ENCODE measurements at regions not wholly inside any gene's neighbourhood (a gene's known extent, or its start where the extent isn't known, plus 50 kb on each side); places are given as distances from the start of the nearest gene placed in this dataset.

- no peaks in the 10 kb centered on the region for H3K9me3 Mint-ChIP-seq (ENCODE audit: unreplicated experiment)
- no peak for DNase-seq (ENCODE audit: low read depth)
- H3K9ac ChIP-seq (ENCODE audit: low read length) = no peak overlapping the region
- H3K9me3 ChIP-seq (ENCODE audit: insufficient read depth, low read depth, low read length) = no peaks in the 10 kb centered on the region
- no peaks in the 10 kb centered on the region for H3K79me2 ChIP-seq (ENCODE audit: insufficient read depth, low read length)
- H3K27ac Mint-ChIP-seq (ENCODE audit: unreplicated experiment) = no peak overlapping the region
- no peak overlapping the region for H3K4me3 ChIP-seq (ENCODE audit: insufficient read depth, low read depth, low read length)
- H3K4me1 ChIP-seq (ENCODE audit: insufficient read depth, low read length) = no peaks in the 10 kb centered on the region
- no peak overlapping the region for H3K27ac ChIP-seq (ENCODE audit: low read depth, low read length)
- H2AFZ ChIP-seq (ENCODE audit: low read depth, low read length) = no peak overlapping the region
- no peaks in the 10 kb centered on the region for H3K4me1 Mint-ChIP-seq (ENCODE audit: low read depth, unreplicated experiment)
- TF ChIP-seq EZH2 (IDR thresholded peaks at IDR 0.05; ENCODE audit: insufficient read depth, low read length) (no peak), CTCF (IDR thresholded peaks at IDR 0.05; ENCODE audit: insufficient read depth, low read depth, low read length) (no peak)
- peaks cover 15% of the 10 kb centered on the region for H3K27me3 ChIP-seq (ENCODE audit: insufficient read depth, low read length)
- no peak overlapping the region for H3K4me3 Mint-ChIP-seq (ENCODE audit: unreplicated experiment)
- no peak overlapping the region for H3K4me2 ChIP-seq (ENCODE audit: low read length)
- no peak for FAIRE-seq
- H4K20me1 ChIP-seq (ENCODE audit: insufficient read depth, low read length) = no peaks in the 10 kb centered on the region
- H3K36me3 ChIP-seq (ENCODE audit: insufficient read depth, low read length) = no peaks in the 10 kb centered on the region
- peaks cover 30% of the 10 kb centered on the region for H3K27me3 Mint-ChIP-seq (ENCODE audit: low read depth, unreplicated experiment)
- peaks cover 1% of the 10 kb centered on the region for H3K36me3 Mint-ChIP-seq (ENCODE audit: low read depth, unreplicated experiment)
Measured at GRCh38 chr18:46392576-46392975, 264.4 kb downstream of the LOXHD1 start.

GRCh38 chr18:46393230-46393629 lies 263.8 kb downstream of the LOXHD1 start:
- no peak overlapping the region for H3K9ac ChIP-seq (ENCODE audit: low read length)
- no peak overlapping the region for H3K4me3 ChIP-seq (ENCODE audit: insufficient read depth, low read depth, low read length)
- H4K20me1 ChIP-seq (ENCODE audit: insufficient read depth, low read length) = no peaks in the 10 kb centered on the region
- FAIRE-seq = no peak
- no peak overlapping the region for H3K27ac Mint-ChIP-seq (ENCODE audit: unreplicated experiment)
- no peak overlapping the region for H3K4me3 Mint-ChIP-seq (ENCODE audit: unreplicated experiment)
- DNase-seq (ENCODE audit: low read depth) = no peak
- no peak overlapping the region for H3K4me2 ChIP-seq (ENCODE audit: low read length)
- peaks cover 9% of the 10 kb centered on the region for H3K27me3 ChIP-seq (ENCODE audit: insufficient read depth, low read length)
- peaks cover 1% of the 10 kb centered on the region for H3K36me3 Mint-ChIP-seq (ENCODE audit: low read depth, unreplicated experiment)
- no peaks in the 10 kb centered on the region for H3K79me2 ChIP-seq (ENCODE audit: insufficient read depth, low read length)
- H3K9me3 Mint-ChIP-seq (ENCODE audit: unreplicated experiment) = no peaks in the 10 kb centered on the region
- no peak overlapping the region for H2AFZ ChIP-seq (ENCODE audit: low read depth, low read length)
- no peak overlapping the region for H3K27ac ChIP-seq (ENCODE audit: low read depth, low read length)
- no peaks in the 10 kb centered on the region for H3K36me3 ChIP-seq (ENCODE audit: insufficient read depth, low read length)
- peaks cover 33% of the 10 kb centered on the region for H3K27me3 Mint-ChIP-seq (ENCODE audit: low read depth, unreplicated experiment)
- H3K9me3 ChIP-seq (ENCODE audit: insufficient read depth, low read depth, low read length) = peaks cover 2% of the 10 kb centered on the region
- H3K4me1 Mint-ChIP-seq (ENCODE audit: low read depth, unreplicated experiment) = no peaks in the 10 kb centered on the region
- no peaks in the 10 kb centered on the region for H3K4me1 ChIP-seq (ENCODE audit: insufficient read depth, low read length)
- TF ChIP-seq CTCF (IDR thresholded peaks at IDR 0.05; ENCODE audit: insufficient read depth, low read depth, low read length) (no peak), EZH2 (IDR thresholded peaks at IDR 0.05; ENCODE audit: insufficient read depth, low read length) (no peak)

GRCh38 chr18:46393961-46394360 lies 263.1 kb downstream of the LOXHD1 start:
- Histone ChIP-seq H3K27ac (ENCODE audit: low read depth, low read length) (no peak overlapping the region), H2AFZ (ENCODE audit: low read depth, low read length) (no peak overlapping the region), H4K20me1 (ENCODE audit: insufficient read depth, low read length) (no peaks in the 10 kb centered on the region), H3K79me2 (ENCODE audit: insufficient read depth, low read length) (no peaks in the 10 kb centered on the region), H3K4me2 (ENCODE audit: low read length) (no peak overlapping the region), H3K9me3 (ENCODE audit: insufficient read depth, low read depth, low read length) (peaks cover 2% of the 10 kb centered on the region), H3K27me3 (ENCODE audit: insufficient read depth, low read length) (peaks cover 6% of the 10 kb centered on the region), H3K4me3 (ENCODE audit: insufficient read depth, low read depth, low read length) (no peak overlapping the region), H3K36me3 (ENCODE audit: insufficient read depth, low read length) (no peaks in the 10 kb centered on the region), H3K4me1 (ENCODE audit: insufficient read depth, low read length) (no peaks in the 10 kb centered on the region), H3K9ac (ENCODE audit: low read length) (no peak overlapping the region)
- DNase-seq (ENCODE audit: low read depth) (no peak), FAIRE-seq (no peak)
- no peaks in the 10 kb centered on the region for H3K9me3 Mint-ChIP-seq (ENCODE audit: unreplicated experiment)
- H3K4me3 Mint-ChIP-seq (ENCODE audit: unreplicated experiment) = no peak overlapping the region
- H3K4me1 Mint-ChIP-seq (ENCODE audit: low read depth, unreplicated experiment) = no peaks in the 10 kb centered on the region
- peaks cover 32% of the 10 kb centered on the region for H3K27me3 Mint-ChIP-seq (ENCODE audit: low read depth, unreplicated experiment)
- H3K36me3 Mint-ChIP-seq (ENCODE audit: low read depth, unreplicated experiment) = peaks cover 1% of the 10 kb centered on the region
- TF ChIP-seq EZH2 (IDR thresholded peaks at IDR 0.05; ENCODE audit: insufficient read depth, low read length) = no peak
- no peak for TF ChIP-seq CTCF (IDR thresholded peaks at IDR 0.05; ENCODE audit: insufficient read depth, low read depth, low read length)
- no peak overlapping the region for H3K27ac Mint-ChIP-seq (ENCODE audit: unreplicated experiment)

Data from astrocyte (in vitro differentiated cells and primary cell).